ENCODE measurements at regions not wholly inside any gene's neighbourhood (a gene's known extent, or its start where the extent isn't known, plus 50 kb on each side); places are given as distances from the start of the nearest gene placed in this dataset.

- no peak for DNase-seq (ENCODE audit: low read depth in 1 of 2, low spot score in 1 of 2)
Measured at GRCh38 chr15:66927201-66928077, 138.0 kb upstream of the SMAD3 start.

GRCh38 chr15:66928101-66928500 is 137.3 kb upstream of the SMAD3 start:
- DNase-seq (ENCODE audit: low read depth in 1 of 2, low spot score in 1 of 2) = no peak

DNA sequence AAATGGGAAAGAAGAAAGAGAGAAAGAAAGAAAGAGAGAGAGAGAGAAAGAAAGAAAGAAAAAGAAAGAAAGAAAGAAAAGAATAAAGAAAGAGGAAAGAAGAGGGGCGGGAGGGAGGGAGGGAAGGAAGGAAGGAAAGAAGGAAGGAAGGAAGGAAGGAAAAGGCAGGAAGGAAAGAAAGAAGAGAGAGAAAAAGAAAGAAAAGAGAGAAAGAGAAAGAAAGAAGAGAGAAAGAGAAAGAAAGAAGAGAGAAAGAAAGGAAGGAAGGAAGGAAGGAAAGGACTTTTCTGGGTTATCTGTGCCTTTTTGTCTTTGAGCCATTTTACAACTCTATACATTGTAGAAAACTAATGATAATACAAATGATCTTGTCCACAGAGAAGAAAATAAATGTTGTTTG is 136.6 kb upstream of the SMAD3 start:
- no peak for DNase-seq (ENCODE audit: low read depth in 1 of 2, low spot score in 1 of 2)

GRCh38 chr15:66929843-66930402 is 135.5 kb upstream of the SMAD3 start:
- no peak for DNase-seq (ENCODE audit: low read depth in 1 of 2, low spot score in 1 of 2)

DNA sequence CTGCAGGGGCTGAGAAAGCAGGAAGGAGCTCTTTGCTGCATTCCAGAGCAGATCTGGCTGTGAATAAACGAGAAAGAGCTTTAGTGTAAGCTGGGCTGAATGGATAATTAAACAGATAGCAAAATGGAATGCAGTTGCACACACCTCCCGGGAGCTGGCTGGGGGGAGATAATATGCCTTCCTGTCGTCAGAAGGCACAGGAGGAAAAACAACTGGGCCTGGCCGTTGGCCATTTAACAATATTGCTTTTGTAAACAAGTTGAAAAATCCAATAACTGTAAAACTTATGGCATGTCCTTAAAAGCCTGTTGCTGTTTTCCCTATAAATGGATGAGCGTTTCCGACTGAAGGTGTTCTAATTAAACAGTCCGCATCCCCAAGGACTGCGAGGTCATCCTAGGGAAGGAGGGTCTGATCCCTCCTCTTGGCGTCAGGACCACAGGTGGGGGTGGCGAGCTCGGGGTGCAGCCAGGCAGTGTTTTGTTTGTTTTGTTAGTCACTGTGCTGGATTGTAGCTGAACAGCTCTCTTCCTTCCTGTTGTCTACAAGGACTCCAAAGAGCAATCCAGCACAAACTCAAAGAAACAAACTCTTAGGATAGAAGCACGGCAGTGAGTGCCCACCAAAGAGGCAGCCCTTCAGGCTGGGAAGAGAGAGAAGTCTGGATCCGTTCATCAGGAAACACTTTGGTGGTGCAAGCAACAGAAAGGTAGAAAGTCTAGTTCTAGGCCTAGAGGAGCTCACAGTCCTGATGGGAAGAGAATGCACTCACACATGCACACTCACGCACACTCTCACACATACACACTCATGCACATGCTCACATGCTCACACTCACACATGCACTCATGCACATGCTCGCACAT is 133.4 kb upstream of the SMAD3 start:
- no peak for DNase-seq (ENCODE audit: low read depth in 1 of 2, low spot score in 1 of 2)

GRCh38 chr15:66932634-66933024 is 132.8 kb upstream of the SMAD3 start:
- DNase-seq (ENCODE audit: low read depth in 1 of 2, low spot score in 1 of 2) = no peak

DNA sequence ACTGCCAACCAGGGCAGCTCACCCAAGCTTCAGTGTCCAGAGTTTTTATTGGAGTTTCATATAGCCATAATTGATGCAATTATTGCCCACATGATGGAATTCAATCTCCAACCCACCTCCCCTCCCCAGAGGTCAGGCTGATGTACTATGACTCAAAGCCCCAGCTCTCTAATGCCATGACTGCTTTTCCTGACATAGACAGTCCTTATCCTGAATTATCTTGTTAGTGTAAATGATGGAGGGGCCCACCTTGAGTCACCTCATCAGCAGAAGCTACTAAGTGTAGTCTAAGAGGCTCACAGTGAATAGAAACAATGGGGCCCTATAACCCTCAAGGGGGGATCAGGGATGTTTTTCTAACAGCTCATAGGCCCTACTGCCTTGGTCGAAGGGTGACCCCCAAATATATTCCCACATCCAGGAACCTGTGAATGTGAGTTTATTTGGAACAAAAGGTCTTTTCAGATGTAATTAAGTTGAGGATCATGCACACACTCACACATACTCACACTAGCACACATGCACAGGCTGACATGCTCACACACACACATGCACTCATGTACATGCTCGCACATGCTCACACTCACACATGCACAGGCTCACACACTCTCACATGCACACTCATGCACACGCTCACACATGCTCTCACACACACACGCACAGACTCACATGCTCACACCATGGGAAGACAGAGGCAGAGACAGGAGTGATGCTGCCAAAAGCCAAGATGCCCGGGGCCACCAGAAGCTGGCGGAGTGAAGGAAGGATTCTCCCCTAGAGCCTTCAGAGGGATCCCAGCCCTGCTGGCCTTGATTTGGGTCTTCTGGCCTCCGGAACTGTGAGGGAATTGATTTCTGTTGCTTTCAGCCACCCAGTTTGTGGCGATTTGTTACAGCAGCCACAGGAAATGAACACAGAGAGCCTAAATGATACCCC is 131.2 kb upstream of the SMAD3 start:
- DNase-seq (ENCODE audit: low read depth in 1 of 2, low spot score in 1 of 2) = no peak

- no peak for DNase-seq (ENCODE audit: low read depth in 1 of 2, low spot score in 1 of 2)
Measured at GRCh38 chr15:66934868-66935520, 130.4 kb upstream of the SMAD3 start.

- DNase-seq (ENCODE audit: low read depth in 1 of 2, low spot score in 1 of 2) = no peak
Measured at GRCh38 chr15:66935688-66936087, 129.7 kb upstream of the SMAD3 start.

GRCh38 chr15:66936109-66936860 is 129.1 kb upstream of the SMAD3 start:
- DNase-seq (ENCODE audit: low read depth in 1 of 2, low spot score in 1 of 2) = no peak

DNA sequence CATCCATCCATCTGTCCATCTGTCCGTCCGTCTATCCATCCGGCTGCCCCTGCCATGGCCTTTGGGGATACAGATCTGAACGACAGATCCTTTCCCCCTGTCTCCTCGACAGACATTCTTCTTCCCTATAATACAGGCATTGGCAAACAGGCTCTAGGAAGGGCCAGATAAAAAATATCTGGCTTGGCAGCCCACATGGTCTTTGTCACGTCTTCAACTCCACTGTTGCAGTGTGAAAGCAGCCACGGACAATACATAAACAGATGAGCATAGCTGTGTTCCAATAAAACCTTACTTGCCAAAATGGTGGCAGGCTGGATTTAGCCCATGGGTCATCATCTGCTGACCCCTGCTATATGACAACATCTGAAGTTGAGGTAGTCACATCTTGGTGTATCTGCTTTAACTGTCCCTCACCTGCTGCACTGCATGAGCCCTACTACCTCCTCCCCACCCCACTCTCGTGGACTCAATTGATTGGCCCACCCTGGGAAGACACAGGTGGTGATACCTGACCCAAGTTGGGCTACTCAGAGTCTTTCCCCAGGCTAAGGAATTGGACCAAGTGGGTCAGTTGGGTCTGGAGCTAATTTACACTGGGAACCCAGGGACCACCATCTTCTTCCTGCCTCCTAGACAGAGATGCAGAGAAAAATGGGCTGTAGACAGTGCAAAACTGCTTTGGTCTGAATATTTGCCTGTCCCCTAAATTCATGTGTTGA is 128.4 kb upstream of the SMAD3 start:
- no peak for DNase-seq (ENCODE audit: low read depth in 1 of 2, low spot score in 1 of 2)

GRCh38 chr15:66937588-66937987 is 127.8 kb upstream of the SMAD3 start:
- no peak for DNase-seq (ENCODE audit: low read depth in 1 of 2, low spot score in 1 of 2)

DNA sequence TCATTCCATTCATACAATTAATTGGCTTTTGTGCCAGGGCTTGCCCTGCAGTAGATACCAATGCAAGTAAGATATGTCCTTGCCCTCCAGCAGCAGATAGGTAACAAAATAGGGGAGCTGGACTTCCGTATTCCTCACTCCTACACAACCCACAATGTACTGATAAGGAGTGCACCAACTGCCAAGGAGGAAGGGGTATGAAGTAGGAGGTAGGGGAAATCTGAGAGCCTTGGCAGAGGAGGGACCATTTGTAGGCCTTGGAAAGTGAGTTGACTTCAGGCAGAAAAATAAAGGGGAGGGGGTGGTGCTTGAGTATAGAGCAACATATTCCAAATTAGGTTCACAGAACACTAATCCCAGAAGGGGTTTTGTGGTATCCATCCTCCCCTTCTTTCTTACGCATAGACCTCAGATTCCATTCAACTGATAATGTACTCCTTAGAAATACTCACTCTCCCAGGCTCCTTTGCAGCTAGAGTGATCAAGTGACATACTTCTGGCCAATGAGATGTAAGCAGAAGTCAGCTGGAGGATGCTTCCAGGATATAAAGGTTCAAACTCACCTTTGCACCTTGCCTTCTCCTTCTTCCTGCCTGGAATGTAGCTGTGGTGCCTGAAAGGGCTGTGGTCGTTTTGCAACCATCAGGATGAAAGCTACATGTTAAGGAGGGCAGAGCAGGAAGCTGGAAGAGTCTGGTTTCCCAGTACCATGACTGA is 127.1 kb upstream of the SMAD3 start:
- no peak for DNase-seq (ENCODE audit: low read depth in 1 of 2, low spot score in 1 of 2)

- no peak for DNase-seq (ENCODE audit: low read depth in 1 of 2, low spot score in 1 of 2)
Measured at GRCh38 chr15:66939016-66939415, 126.4 kb upstream of the SMAD3 start.

DNA sequence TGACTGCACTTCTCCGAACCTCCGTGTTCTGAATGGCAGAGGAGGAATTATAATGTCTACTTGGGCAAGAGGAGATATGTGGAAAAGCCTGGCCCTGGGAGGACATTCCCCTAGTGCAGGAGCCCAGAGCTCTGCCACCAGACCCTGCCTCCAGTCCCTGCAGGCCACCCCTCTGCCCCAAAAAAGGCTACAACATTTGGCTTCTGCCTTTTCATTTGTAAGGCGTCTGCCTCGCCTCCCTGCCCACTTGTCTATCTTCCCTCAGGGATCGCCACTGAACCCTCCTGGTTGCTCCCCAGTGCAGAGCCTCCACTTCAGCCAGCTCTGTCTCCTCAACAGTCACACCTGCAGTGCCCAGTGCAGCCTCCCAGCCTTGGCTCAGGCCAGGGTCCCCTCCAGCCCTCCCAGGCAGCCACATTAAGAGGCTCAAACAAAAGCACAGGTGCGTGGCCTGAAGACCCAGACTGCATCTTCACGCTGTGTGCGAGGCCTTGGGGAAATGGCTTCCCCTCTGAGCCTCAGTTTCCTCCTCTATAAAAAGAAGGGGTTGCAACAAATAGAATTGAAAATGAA is 125.9 kb upstream of the SMAD3 start:
- DNase-seq (ENCODE audit: low read depth in 1 of 2, low spot score in 1 of 2) = no peak

- DNase-seq (ENCODE audit: low read depth in 1 of 2, low spot score in 1 of 2) = no peak
Measured at GRCh38 chr15:66940368-66940767, 125.0 kb upstream of the SMAD3 start.

DNA sequence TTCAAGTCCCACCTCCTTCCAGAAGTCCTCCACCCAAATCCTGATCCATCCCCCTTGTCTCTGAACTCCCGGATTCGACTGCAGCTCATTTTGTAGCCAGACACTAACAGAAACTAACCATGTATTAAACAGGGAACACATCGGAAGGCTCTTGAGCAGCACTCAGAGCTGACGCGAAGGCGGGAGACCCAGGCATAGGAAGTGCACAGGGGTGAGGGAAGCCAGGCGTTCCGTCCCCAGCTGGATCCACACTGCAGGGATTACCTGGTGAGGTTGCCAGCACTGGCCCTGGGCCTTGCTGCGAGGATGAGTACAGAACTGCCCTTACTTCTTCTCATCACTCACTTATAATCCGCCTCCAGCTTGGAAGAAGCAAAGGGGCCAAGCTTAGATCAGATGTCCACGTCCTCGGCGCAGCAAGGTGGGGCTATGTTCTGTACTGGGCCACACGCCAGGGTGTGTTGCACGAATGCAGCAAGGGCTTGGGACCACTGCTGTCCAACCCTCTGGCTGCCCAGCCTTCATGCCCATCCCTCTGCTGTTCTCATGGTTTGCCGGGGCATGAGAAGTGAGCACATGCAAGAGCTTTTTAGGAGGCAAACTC is 124.2 kb upstream of the SMAD3 start:
- no peak for DNase-seq (ENCODE audit: low read depth in 1 of 2, low spot score in 1 of 2)

DNA sequence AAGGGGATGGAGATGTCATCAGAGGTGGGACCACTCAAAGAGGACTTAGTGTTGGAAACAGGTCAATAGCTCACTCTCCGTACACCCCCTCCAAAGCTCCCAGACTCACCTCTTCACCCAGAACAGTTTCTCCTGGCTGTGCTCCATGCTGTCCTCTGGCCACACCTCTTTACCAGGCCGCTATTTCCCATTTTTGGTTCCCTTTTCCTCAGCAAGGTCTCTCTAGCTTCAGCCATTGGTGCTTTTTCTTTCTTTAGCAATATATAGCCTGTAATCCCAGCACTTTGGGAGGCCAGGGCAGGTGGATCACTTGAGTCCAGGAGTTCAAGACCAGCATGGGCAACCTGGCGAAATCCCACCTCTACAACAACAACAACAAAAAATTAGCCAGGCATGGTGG is 123.6 kb upstream of the SMAD3 start:
- no peak for DNase-seq (ENCODE audit: low read depth in 1 of 2, low spot score in 1 of 2)
